ENCODE measurements at regions not wholly inside any gene's neighbourhood (a gene's known extent, or its start where the extent isn't known, plus 50 kb on each side); places are given as distances from the start of the nearest gene placed in this dataset.

DNA sequence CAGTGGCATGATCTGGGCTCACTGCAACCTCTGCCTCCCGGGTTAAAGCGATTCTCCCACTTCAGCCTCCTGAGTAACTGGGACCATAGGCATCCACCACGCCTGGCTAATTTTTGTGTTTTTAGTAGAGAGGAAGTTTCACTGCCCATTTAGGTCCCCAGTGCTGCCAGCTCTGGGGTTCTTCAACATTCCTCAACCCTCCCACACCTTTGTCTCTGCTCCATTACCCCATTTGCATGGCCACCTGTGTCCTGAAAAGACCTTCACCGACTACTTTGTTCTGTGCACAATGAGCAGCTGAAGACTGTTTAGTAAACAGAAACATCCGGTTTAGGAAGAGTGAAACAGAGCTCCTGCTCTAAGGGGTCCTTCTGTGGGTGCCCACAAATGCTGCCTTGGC, 92.0 kb downstream of the FAM43A start:
- Histone ChIP-seq H3K9me3 (ENCODE audit: insufficient read depth, low read depth, low read length) (no peaks in the 10 kb centered on the region), H3K4me2 (ENCODE audit: low read depth, low read length, poor library complexity, severe bottlenecking) (no peak overlapping the region), H3K36me3 (ENCODE audit: insufficient read depth, low read length) (no peaks in the 10 kb centered on the region), H4K20me1 (ENCODE audit: insufficient read depth, low read length, poor library complexity, severe bottlenecking) (no peaks in the 10 kb centered on the region), H3F3A (ENCODE audit: low read depth) (no peaks in the 10 kb centered on the region), H2AFZ (ENCODE audit: low read length) (no peak overlapping the region), H3K9ac (ENCODE audit: low read depth, low read length, poor library complexity, severe bottlenecking) (no peak overlapping the region), H3K79me2 (ENCODE audit: insufficient read depth, low read length) (no peaks in the 10 kb centered on the region), H3K27me3 (ENCODE audit: insufficient read depth, low read length, poor library complexity, severe bottlenecking) (no peaks in the 10 kb centered on the region), H3K4me1 (ENCODE audit: insufficient read depth, low read length, poor library complexity, severe bottlenecking) (no peaks in the 10 kb centered on the region), H3K4me3 (ENCODE audit: low read length, poor library complexity, severe bottlenecking) (no peak overlapping the region), H3K9me2 (replicated peaks; ENCODE audit: low read depth, low read length) (no peaks in the 10 kb centered on the region)
- TF ChIP-seq, protein P1, sequence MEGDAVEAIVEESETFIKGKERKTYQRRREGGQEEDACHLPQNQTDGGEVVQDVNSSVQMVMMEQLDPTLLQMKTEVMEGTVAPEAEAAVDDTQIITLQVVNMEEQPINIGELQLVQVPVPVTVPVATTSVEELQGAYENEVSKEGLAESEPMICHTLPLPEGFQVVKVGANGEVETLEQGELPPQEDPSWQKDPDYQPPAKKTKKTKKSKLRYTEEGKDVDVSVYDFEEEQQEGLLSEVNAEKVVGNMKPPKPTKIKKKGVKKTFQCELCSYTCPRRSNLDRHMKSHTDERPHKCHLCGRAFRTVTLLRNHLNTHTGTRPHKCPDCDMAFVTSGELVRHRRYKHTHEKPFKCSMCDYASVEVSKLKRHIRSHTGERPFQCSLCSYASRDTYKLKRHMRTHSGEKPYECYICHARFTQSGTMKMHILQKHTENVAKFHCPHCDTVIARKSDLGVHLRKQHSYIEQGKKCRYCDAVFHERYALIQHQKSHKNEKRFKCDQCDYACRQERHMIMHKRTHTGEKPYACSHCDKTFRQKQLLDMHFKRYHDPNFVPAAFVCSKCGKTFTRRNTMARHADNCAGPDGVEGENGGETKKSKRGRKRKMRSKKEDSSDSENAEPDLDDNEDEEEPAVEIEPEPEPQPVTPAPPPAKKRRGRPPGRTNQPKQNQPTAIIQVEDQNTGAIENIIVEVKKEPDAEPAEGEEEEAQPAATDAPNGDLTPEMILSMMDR (conservative IDR thresholded peaks at IDR 0.05; ENCODE audit: low read length), result no peak
- TF ChIP-seq EZH2phosphoT487 (IDR thresholded peaks at IDR 0.05; ENCODE audit: borderline replicate concordance), result no peak

DNA sequence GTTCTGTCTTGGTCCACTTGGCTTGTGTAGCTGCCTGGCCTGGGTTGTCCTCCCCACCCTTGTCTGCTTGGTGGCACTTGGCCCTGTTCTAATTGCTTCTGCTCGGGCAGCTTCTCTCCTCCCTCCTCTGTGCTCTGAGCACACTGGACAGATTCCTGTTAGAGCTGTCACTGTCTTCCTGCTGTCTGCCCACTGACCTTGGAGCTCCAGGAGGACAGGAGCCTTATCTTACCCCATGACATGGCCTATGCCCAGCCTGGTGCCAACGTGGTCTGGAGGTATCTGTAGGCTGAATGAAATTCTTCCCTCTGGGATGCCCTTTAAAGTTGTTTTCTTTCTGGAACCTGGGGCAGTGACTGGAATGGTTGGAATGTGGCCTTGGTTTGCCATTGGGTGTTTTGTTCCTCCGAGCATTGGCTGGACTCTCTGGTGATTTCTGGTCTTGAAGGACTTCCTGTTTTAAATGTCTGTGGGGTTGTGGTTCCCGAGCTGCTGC, 94.1 kb downstream of the FAM43A start:
- Histone ChIP-seq H3K36me3 (ENCODE audit: insufficient read depth, low read length) (no peaks in the 10 kb centered on the region), H3K9me2 (replicated peaks; ENCODE audit: low read depth, low read length) (no peaks in the 10 kb centered on the region), H3K27me3 (ENCODE audit: insufficient read depth, low read length, poor library complexity, severe bottlenecking) (no peaks in the 10 kb centered on the region), H3K4me2 (ENCODE audit: low read depth, low read length, poor library complexity, severe bottlenecking) (no peak overlapping the region), H4K20me1 (ENCODE audit: insufficient read depth, low read length, poor library complexity, severe bottlenecking) (no peaks in the 10 kb centered on the region), H2AFZ (ENCODE audit: low read length) (no peak overlapping the region), H3K9ac (ENCODE audit: low read depth, low read length, poor library complexity, severe bottlenecking) (no peak overlapping the region), H3F3A (ENCODE audit: low read depth) (no peaks in the 10 kb centered on the region), H3K4me1 (ENCODE audit: insufficient read depth, low read length, poor library complexity, severe bottlenecking) (no peaks in the 10 kb centered on the region), H3K4me3 (ENCODE audit: low read length, poor library complexity, severe bottlenecking) (no peak overlapping the region), H3K9me3 (ENCODE audit: insufficient read depth, low read depth, low read length) (no peaks in the 10 kb centered on the region), H3K79me2 (ENCODE audit: insufficient read depth, low read length) (no peaks in the 10 kb centered on the region)
- no peak for TF ChIP-seq EZH2phosphoT487 (IDR thresholded peaks at IDR 0.05; ENCODE audit: borderline replicate concordance)
- TF ChIP-seq, protein P1 (conservative IDR thresholded peaks at IDR 0.05; ENCODE audit: low read length), result no peak

DNA sequence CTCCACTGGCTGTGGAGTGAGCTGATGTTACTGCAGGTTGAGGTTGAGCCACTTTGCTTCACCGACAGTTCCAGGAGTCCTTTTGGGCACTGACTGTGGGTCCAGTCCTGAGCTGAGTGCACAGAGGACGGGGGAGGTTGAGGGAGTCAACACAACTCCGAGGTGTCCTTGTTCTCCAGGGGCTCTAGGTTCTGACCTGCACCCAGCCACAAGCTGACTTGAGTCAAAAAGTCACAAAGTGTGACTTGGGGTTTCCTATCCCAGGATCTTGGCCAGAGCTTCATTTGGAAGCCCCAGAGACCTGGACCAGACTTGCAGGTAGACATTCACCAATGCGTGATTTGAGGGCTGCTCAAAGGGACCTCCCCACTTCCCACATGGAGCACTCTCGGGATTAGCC, 95.0 kb downstream of the FAM43A start:
- no peak overlapping the region for H3K4me3 ChIP-seq (ENCODE audit: low read length, poor library complexity, severe bottlenecking)
- H2AFZ ChIP-seq (ENCODE audit: low read length), result no peak overlapping the region
- H3K36me3 ChIP-seq (ENCODE audit: insufficient read depth, low read length), result no peaks in the 10 kb centered on the region
- no peak overlapping the region for H3K4me2 ChIP-seq (ENCODE audit: low read depth, low read length, poor library complexity, severe bottlenecking)
- H3K9me3 ChIP-seq (ENCODE audit: insufficient read depth, low read depth, low read length), result no peaks in the 10 kb centered on the region
- no peaks in the 10 kb centered on the region for H4K20me1 ChIP-seq (ENCODE audit: insufficient read depth, low read length, poor library complexity, severe bottlenecking)
- no peaks in the 10 kb centered on the region for H3F3A ChIP-seq (ENCODE audit: low read depth)
- H3K27me3 ChIP-seq (ENCODE audit: insufficient read depth, low read length, poor library complexity, severe bottlenecking), result no peaks in the 10 kb centered on the region
- no peaks in the 10 kb centered on the region for H3K9me2 ChIP-seq (replicated peaks; ENCODE audit: low read depth, low read length)
- no peak overlapping the region for H3K9ac ChIP-seq (ENCODE audit: low read depth, low read length, poor library complexity, severe bottlenecking)
- no peaks in the 10 kb centered on the region for H3K79me2 ChIP-seq (ENCODE audit: insufficient read depth, low read length)
- H3K4me1 ChIP-seq (ENCODE audit: insufficient read depth, low read length, poor library complexity, severe bottlenecking), result no peaks in the 10 kb centered on the region
- TF ChIP-seq EZH2phosphoT487 (IDR thresholded peaks at IDR 0.05; ENCODE audit: borderline replicate concordance), result no peak
- TF ChIP-seq, protein P1 (conservative IDR thresholded peaks at IDR 0.05; ENCODE audit: low read length), result no peak

Measured in Loucy (cell line).